IMR-90 (cell line): ENCODE measurements at regions not wholly inside any gene's neighbourhood (a gene's known extent, or its start where the extent isn't known, plus 50 kb on each side); places are given as distances from the start of the nearest gene placed in this dataset.

Experiments used
- ATAC-seq: fragments of 200-7000 bp; cut with Tn5 transposase; 2 replicates; pipeline ENCODE4 v1.9.1; 2020; ENCODE audit warnings: low read depth, mild to moderate bottlenecking, moderate library complexity
- BruUV-seq: library from RNA; stranded (reverse); fragments of 400-500 nt; replicated peaks from 2 replicates; lab custom pipeline; 2021; lab: Mats Ljungman, UMichigan
- CTCF ChIA-PET: fragments of 300-600 bp; formaldehyde crosslinking; extraction: SDS; loops from one replicate; lab custom pipeline; 2021; ENCODE audit warnings: antibody characterized with exemption; lab: Yijun Ruan, JAX
- POLR2A ChIA-PET: fragments of 300-600 bp; sonication (Branson Sonifier 250); formaldehyde crosslinking; loops from one replicate; lab custom pipeline; 2022; ENCODE audit warnings: antibody characterized with exemption; ENCODE audit not compliant: unreplicated experiment; lab: Charles Lee
- DNase-seq: peaks from one replicate; pipeline ENCODE4 v3.0.0; 2013
- H2AFZ ChIP-seq: replicated peaks from 2 replicates; pipeline ENCODE3; 2013; ENCODE audit warnings: low read length, mild to moderate bottlenecking; ENCODE audit not compliant: poor library complexity
- H2AK5ac ChIP-seq: 2 replicates; pipeline ENCODE4 v1.6.1; 2013; ENCODE audit warnings: low read depth, low read length, inconsistent platforms
- H2AK9ac ChIP-seq: replicated peaks from 2 replicates; pipeline ENCODE3; 2013; ENCODE audit warnings: mild to moderate bottlenecking, low read depth, low read length, moderate library complexity; ENCODE audit not compliant: poor library complexity
- H2BK120ac ChIP-seq: 2 replicates; pipeline ENCODE4 v1.6.1; 2013; ENCODE audit warnings: low read depth, low read length, inconsistent platforms
- H2BK15ac ChIP-seq: 3 replicates; pipeline ENCODE4 v1.6.1; 2013; ENCODE audit warnings: low read depth, low read length, inconsistent platforms
- H2BK20ac ChIP-seq: 2 replicates; pipeline ENCODE4 v1.6.1; 2013; ENCODE audit warnings: low read depth, mild to moderate bottlenecking, inconsistent platforms, low read length, moderate library complexity
- H2BK5ac ChIP-seq: 2 replicates; pipeline ENCODE4 v1.6.1; 2013; ENCODE audit warnings: mild to moderate bottlenecking, low read depth, low read length, inconsistent platforms; ENCODE audit not compliant: poor library complexity, severe bottlenecking
- H3K14ac ChIP-seq: replicated peaks from 2 replicates; pipeline ENCODE4 v1.6.1; 2013; ENCODE audit warnings: low read depth, low read length, inconsistent platforms
- H3K18ac ChIP-seq: 2 replicates; pipeline ENCODE4 v1.6.1; 2013; ENCODE audit warnings: low read depth, low read length, control low read depth
- H3K23ac ChIP-seq: 2 replicates; pipeline ENCODE4 v1.6.1; 2013; ENCODE audit warnings: low read depth, low read length, inconsistent platforms
- H3K27ac ChIP-seq: 2 replicates; pipeline ENCODE4 v1.5.1; 2013; ENCODE audit warnings: mild to moderate bottlenecking, control low read depth, low read length; ENCODE audit not compliant: insufficient read depth
- H3K27me3 ChIP-seq: 2 replicates; pipeline ENCODE4 v1.6.1; 2013; ENCODE audit warnings: low read length; ENCODE audit not compliant: control insufficient read depth, insufficient read depth
- H3K36me3 ChIP-seq: 2 replicates; pipeline ENCODE4 v1.6.1; 2013; ENCODE audit warnings: low read length, mixed read lengths; ENCODE audit not compliant: control insufficient read depth, insufficient read depth
- H3K4ac ChIP-seq: 2 replicates; pipeline ENCODE4 v1.6.1; 2013; ENCODE audit warnings: low read depth, low read length, inconsistent platforms
- H3K4me1 ChIP-seq: 2 replicates; pipeline ENCODE4 v1.6.1; 2013; ENCODE audit warnings: low read length, mixed read lengths; ENCODE audit not compliant: control insufficient read depth, insufficient read depth
- H3K4me2 ChIP-seq: 2 replicates; pipeline ENCODE4 v1.6.1; 2013; ENCODE audit warnings: low read depth, mild to moderate bottlenecking, control low read depth, low read length, moderate library complexity
- H3K4me3 ChIP-seq: 2 replicates; pipeline ENCODE4 v1.5.1; 2013; ENCODE audit warnings: low read depth, mild to moderate bottlenecking, control low read depth, low read length, moderate library complexity; ENCODE audit not compliant: insufficient read depth
- H3K56ac ChIP-seq: 2 replicates; pipeline ENCODE4 v1.6.1; 2013; ENCODE audit warnings: low read length, inconsistent platforms; ENCODE audit not compliant: insufficient read depth; ENCODE audit errors: extremely low read depth
- H3K79me1 ChIP-seq, 2 experiments: 2 replicates each; pipeline ENCODE4 v1.6.1; 2013; ENCODE audit warnings: low read length in 2 of 2, inconsistent platforms in 1 of 2, low read depth in 1 of 2
- H3K9ac ChIP-seq: 2 replicates; pipeline ENCODE4 v1.6.1; 2013; ENCODE audit warnings: low read depth, low read length, control low read depth
- H3K9me1 ChIP-seq: 2 replicates; pipeline ENCODE4 v1.6.1; 2013; ENCODE audit warnings: low read length, inconsistent platforms; ENCODE audit not compliant: insufficient read depth
- H3K9me3 ChIP-seq: 2 replicates; pipeline ENCODE4 v1.6.1; 2013; ENCODE audit warnings: low read length; ENCODE audit not compliant: control insufficient read depth, insufficient read depth
- H4K20me1 ChIP-seq: 2 replicates; pipeline ENCODE4 v1.6.1; 2013; ENCODE audit warnings: low read length, inconsistent platforms; ENCODE audit not compliant: insufficient read depth
- H4K5ac ChIP-seq: 2 replicates; pipeline ENCODE4 v1.6.1; 2013; ENCODE audit warnings: mild to moderate bottlenecking, low read depth, low read length, control low read depth
- H4K8ac ChIP-seq, 2 experiments: 2 replicates each; pipeline ENCODE4 v1.6.1; 2013; ENCODE audit warnings: low read depth in 2 of 2, low read length in 2 of 2, control low read depth in 1 of 2, inconsistent platforms in 1 of 2
- H4K91ac ChIP-seq: 2 replicates; pipeline ENCODE4 v1.6.1; 2013; ENCODE audit warnings: low read depth, low read length, inconsistent platforms; ENCODE audit not compliant: insufficient read depth
- BHLHE40 ChIP-seq: fragments of 150-350 bp; IDR thresholded peaks from 2 replicates; pipeline ENCODE4 v1.6.1; 2016; ENCODE audit warnings: mild to moderate bottlenecking, low read depth, low read length
- CEBPB ChIP-seq: IDR thresholded peaks from 2 replicates; pipeline ENCODE4 v1.6.1; 2012; ENCODE audit warnings: low read depth, low read length, improper control_type of control experiment
- CHD1 ChIP-seq: IDR thresholded peaks from 2 replicates; pipeline ENCODE4 v1.6.1; 2012; ENCODE audit warnings: low read depth, low read length, improper control_type of control experiment
- CTCF ChIP-seq: conservative IDR thresholded peaks from 2 replicates; pipeline ENCODE4 v1.5.1; 2012; ENCODE audit warnings: mild to moderate bottlenecking, low read depth, low read length, improper control_type of control experiment
- MAFK ChIP-seq: IDR thresholded peaks from 2 replicates; pipeline ENCODE4 v1.6.1; 2012; ENCODE audit warnings: low read depth, low read length, improper control_type of control experiment
- MAZ ChIP-seq: IDR thresholded peaks from 2 replicates; pipeline ENCODE4 v1.6.1; 2012; ENCODE audit warnings: low read depth, mild to moderate bottlenecking, low read length, improper control_type of control experiment, moderate library complexity, borderline replicate concordance
- MXI1 ChIP-seq: IDR thresholded peaks from 2 replicates; pipeline ENCODE4 v1.6.1; 2012; ENCODE audit warnings: low read depth, mild to moderate bottlenecking, low read length, moderate library complexity, borderline replicate concordance
- NFE2L2 ChIP-seq: fragments of 150-350 bp; IDR thresholded peaks from 2 replicates; pipeline ENCODE4 v1.6.1; 2016; ENCODE audit warnings: low read depth, mild to moderate bottlenecking, low read length
- RCOR1 ChIP-seq: IDR thresholded peaks from 2 replicates; pipeline ENCODE4 v1.6.1; 2012; ENCODE audit warnings: mild to moderate bottlenecking, low read length, improper control_type of control experiment; ENCODE audit not compliant: insufficient replicate concordance
- RFX5 ChIP-seq: IDR thresholded peaks from 2 replicates; pipeline ENCODE4 v1.8.0; 2012; ENCODE audit warnings: low read depth, mild to moderate bottlenecking, low read length, moderate library complexity
- SMC3 ChIP-seq: fragments of 150-350 bp; IDR thresholded peaks from 2 replicates; pipeline ENCODE4 v1.6.1; 2016; ENCODE audit warnings: low read depth, mild to moderate bottlenecking, antibody characterized with exemption, low read length, moderate library complexity
- WGBS, 2 experiments: methylation state at CpG; one replicate each; pipeline versions ENCODE4 v1.1.5 to v1.1.7; 2013; ENCODE audit warnings: missing lambda C conversion rate in 2 of 2; ENCODE audit not compliant: insufficient read length in 1 of 2; ENCODE audit errors: extremely low coverage in 2 of 2; 5-methylcytosine and 5-hydroxymethylcytosine counted together
- dilution Hi-C: fragments of 300-500 bp; cut with HindIII; formaldehyde crosslinking; loops from one replicate; pipeline ENCODE4 v1.14.3; 2018; ENCODE audit warnings: low sequenced_read_pairs; ENCODE audit not compliant: unreplicated experiment
- in situ Hi-C: fragments of 300-500 bp; cut with MboI; formaldehyde crosslinking; loops from 3 replicates; pipeline ENCODE4 v1.14.3; 2019; ENCODE audit warnings: low sequenced_read_pairs, inconsistent platforms, mixed read lengths
- intact Hi-C: fragments of 100-400 bp; cut with micrococcal nuclease; formaldehyde crosslinking; loops from 2 replicates; pipeline ENCODE4 v1.10.0; 2022
- TF ChIP-seq, protein P1 (sequence below): fragments of 150-350 bp; IDR thresholded peaks from 2 replicates; pipeline ENCODE4 v1.6.1; 2017; ENCODE audit warnings: mild to moderate bottlenecking, antibody characterized with exemption, low read length, low read depth

- Histone ChIP-seq H3K4me2 (no peak overlapping the region), H3K27ac (no peak overlapping the region), H2BK20ac (no peak overlapping the region), H3K14ac (no peak overlapping the region), H4K91ac (no peak overlapping the region), H3K18ac (no peak overlapping the region), H3K9ac (no peak overlapping the region), H3K36me3 (no peaks in the 10 kb centered on the region), H3K27me3 (peaks cover 5% of the 10 kb centered on the region), H2BK5ac (no peak overlapping the region), H4K8ac (no peak overlapping the region), H3K23ac (no peak overlapping the region), H3K56ac (no peak overlapping the region), H3K79me1 (no peaks in the 10 kb centered on the region), H3K4ac (no peak overlapping the region), H2AK9ac (no peak overlapping the region), H4K5ac (no peak overlapping the region), H3K9me3 (no peaks in the 10 kb centered on the region), H2AFZ (no peak overlapping the region), H3K4me3 (no peak overlapping the region), H2AK5ac (no peak overlapping the region), H2BK120ac (no peak overlapping the region), H2BK15ac (no peak overlapping the region), H3K4me1 (no peaks in the 10 kb centered on the region), H4K20me1 (no peaks in the 10 kb centered on the region), H3K9me1 (no peaks in the 10 kb centered on the region)
- in situ Hi-C loops, result no loop called here
- intact Hi-C loops, result no loop called here
- BruUV-seq, result no TSS peak
- dilution Hi-C loops, result no loop called here
- DNase-seq (no peak), ATAC-seq (no peak)
- no CpG with 5 or more reads among the region's 3 CpGs for WGBS, 2 experiments
- TF ChIP-seq MAFK (no peak), CEBPB (no peak), SMC3 (no peak), CHD1 (no peak), BHLHE40 (no peak), CTCF (no peak), RCOR1 (no peak), NFE2L2 (no peak), MXI1 (no peak), MAZ (no peak), RFX5 (no peak)
- TF ChIP-seq, protein P1, sequence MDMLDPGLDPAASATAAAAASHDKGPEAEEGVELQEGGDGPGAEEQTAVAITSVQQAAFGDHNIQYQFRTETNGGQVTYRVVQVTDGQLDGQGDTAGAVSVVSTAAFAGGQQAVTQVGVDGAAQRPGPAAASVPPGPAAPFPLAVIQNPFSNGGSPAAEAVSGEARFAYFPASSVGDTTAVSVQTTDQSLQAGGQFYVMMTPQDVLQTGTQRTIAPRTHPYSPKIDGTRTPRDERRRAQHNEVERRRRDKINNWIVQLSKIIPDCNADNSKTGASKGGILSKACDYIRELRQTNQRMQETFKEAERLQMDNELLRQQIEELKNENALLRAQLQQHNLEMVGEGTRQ, result no peak
- CTCF ChIA-PET, result no interaction called here
- POLR2A ChIA-PET, result no interaction called here
Measured at GRCh38 chr6:53203483-53203882, 54.8 kb upstream of the GCM1 start.
